ENCODE measurements at regions not wholly inside any gene's neighbourhood (a gene's known extent, or its start where the extent isn't known, plus 50 kb on each side); places are given as distances from the start of the nearest gene placed in this dataset.

- H3K9ac ChIP-seq (ENCODE audit: extremely low read depth, insufficient read length, low read length) = no peak overlapping the region
- H4K91ac ChIP-seq (ENCODE audit: insufficient read length, low read depth, low read length) = no peak overlapping the region
- no peak overlapping the region for H3K4me2 ChIP-seq (ENCODE audit: insufficient read depth, insufficient read length, low read length)
- no peak overlapping the region for H4K8ac ChIP-seq (replicated peaks; ENCODE audit: insufficient read length, low read depth, low read length)
- H2BK120ac ChIP-seq (ENCODE audit: low read depth, low read length, poor library complexity, severe bottlenecking) = no peak overlapping the region
- no peak overlapping the region for H2AFZ ChIP-seq (ENCODE audit: low read length)
- Mint-ChIP-seq H3K4me3 (no peak overlapping the region), H3K27ac (no peak overlapping the region), H3K4me1 (no peaks in the 10 kb centered on the region), H3K27me3 (ENCODE audit: low read depth) (no peaks in the 10 kb centered on the region), H3K9me3 (no peaks in the 10 kb centered on the region; a peak in 1 of 5 replicates), H3K36me3 (ENCODE audit: insufficient read depth in 1 of 3, low read depth in 3 of 3) (no peaks in the 10 kb centered on the region)
- H3K4ac ChIP-seq (ENCODE audit: low read depth, low read length) = no peak overlapping the region
- no peak overlapping the region for H3K23ac ChIP-seq (ENCODE audit: insufficient read length, low read depth, low read length)
- TF ChIP-seq, protein P1, sequence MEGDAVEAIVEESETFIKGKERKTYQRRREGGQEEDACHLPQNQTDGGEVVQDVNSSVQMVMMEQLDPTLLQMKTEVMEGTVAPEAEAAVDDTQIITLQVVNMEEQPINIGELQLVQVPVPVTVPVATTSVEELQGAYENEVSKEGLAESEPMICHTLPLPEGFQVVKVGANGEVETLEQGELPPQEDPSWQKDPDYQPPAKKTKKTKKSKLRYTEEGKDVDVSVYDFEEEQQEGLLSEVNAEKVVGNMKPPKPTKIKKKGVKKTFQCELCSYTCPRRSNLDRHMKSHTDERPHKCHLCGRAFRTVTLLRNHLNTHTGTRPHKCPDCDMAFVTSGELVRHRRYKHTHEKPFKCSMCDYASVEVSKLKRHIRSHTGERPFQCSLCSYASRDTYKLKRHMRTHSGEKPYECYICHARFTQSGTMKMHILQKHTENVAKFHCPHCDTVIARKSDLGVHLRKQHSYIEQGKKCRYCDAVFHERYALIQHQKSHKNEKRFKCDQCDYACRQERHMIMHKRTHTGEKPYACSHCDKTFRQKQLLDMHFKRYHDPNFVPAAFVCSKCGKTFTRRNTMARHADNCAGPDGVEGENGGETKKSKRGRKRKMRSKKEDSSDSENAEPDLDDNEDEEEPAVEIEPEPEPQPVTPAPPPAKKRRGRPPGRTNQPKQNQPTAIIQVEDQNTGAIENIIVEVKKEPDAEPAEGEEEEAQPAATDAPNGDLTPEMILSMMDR (conservative IDR thresholded peaks at IDR 0.05) = no peak
- H3K27me3 ChIP-seq (ENCODE audit: insufficient read depth, low read length) = no peaks in the 10 kb centered on the region
- H3K56ac ChIP-seq (ENCODE audit: insufficient read length, low read depth, low read length) = no peak overlapping the region
- H2BK20ac ChIP-seq (ENCODE audit: low read depth, low read length, poor library complexity, severe bottlenecking) = no peak overlapping the region
- no peaks in the 10 kb centered on the region for H4K20me1 ChIP-seq (ENCODE audit: control insufficient read depth, insufficient read depth, insufficient read length)
- no peak overlapping the region for H2BK5ac ChIP-seq (ENCODE audit: insufficient read length, low read length)
- no peaks in the 10 kb centered on the region for H3K9me3 ChIP-seq (ENCODE audit: control insufficient read depth, low read depth, low read length)
- no peaks in the 10 kb centered on the region for H3K4me1 ChIP-seq (ENCODE audit: insufficient read depth, low read length)
- H3T11ph ChIP-seq (ENCODE audit: low read length) = no peak overlapping the region
- H4K5ac ChIP-seq (ENCODE audit: insufficient read length, low read depth, low read length) = no peak overlapping the region
- no peaks in the 10 kb centered on the region for H3K79me2 ChIP-seq (ENCODE audit: insufficient read depth, low read length)
- WGBS (ENCODE audit: extremely low coverage, insufficient read length, low lambda C conversion rate) = no CpG with 5 or more reads among the region's 2 CpGs
- H2BK12ac ChIP-seq (ENCODE audit: insufficient read length, low read depth, low read length) = no peak overlapping the region
- no peaks in the 10 kb centered on the region for H3K79me1 ChIP-seq (ENCODE audit: insufficient read depth, low read depth, low read length, poor library complexity, severe bottlenecking)
- H2AK5ac ChIP-seq (ENCODE audit: insufficient read length, low read length) = no peak overlapping the region
- H3K14ac ChIP-seq (ENCODE audit: insufficient read depth, low read length) = no peak overlapping the region
- H3K23me2 ChIP-seq (ENCODE audit: insufficient read length, low read depth, low read length, poor library complexity, severe bottlenecking) = no peaks in the 10 kb centered on the region
- no peak overlapping the region for H2BK15ac ChIP-seq (ENCODE audit: low read depth, low read length)
- no peak overlapping the region for H3K27ac ChIP-seq (ENCODE audit: insufficient read length, low read depth, low read length)
- H3K18ac ChIP-seq (ENCODE audit: insufficient read length, low read depth, low read length) = no peak overlapping the region
- no peak for DNase-seq
Measured at GRCh38 chr12:42794806-42795205, 205.3 kb upstream of the PRICKLE1 start.
